ENCODE measurements at regions not wholly inside any gene's neighbourhood (a gene's known extent, or its start where the extent isn't known, plus 50 kb on each side); places are given as distances from the start of the nearest gene placed in this dataset.

GRCh38 chr3:110932567-110932966, 139.0 kb upstream of the NECTIN3 start:
- no peak for DNase-seq
- Histone ChIP-seq H3K9me3 (ENCODE audit: control insufficient read depth, insufficient read depth, low read length) (no peaks in the 10 kb centered on the region), H3K27me3 (ENCODE audit: control insufficient read depth, insufficient read depth, low read length) (peaks cover 2% of the 10 kb centered on the region), H3K4me1 (ENCODE audit: control insufficient read depth, insufficient read depth, low read length) (no peaks in the 10 kb centered on the region), H3K4me3 (ENCODE audit: low read length) (no peak overlapping the region), H3K27ac (ENCODE audit: low read length) (no peak overlapping the region), H3K36me3 (ENCODE audit: control insufficient read depth, insufficient read depth, low read length) (no peaks in the 10 kb centered on the region)
- Mint-ChIP-seq H3K9me3 (peaks cover 3 to 5% of the 10 kb centered on the region in 2 donors), H3K27ac (no peak overlapping the region), H3K4me1 (no peaks in the 10 kb centered on the region), H3K36me3 (no peaks in the 10 kb centered on the region), H3K27me3 (ENCODE audit: low read depth in 2 of 2) (no peaks in the 10 kb centered on the region), H3K4me3 (no peak overlapping the region)
- no peak for ATAC-seq
- intact Hi-C loops (cut with micrococcal nuclease) = no loop called here
- TF ChIP-seq, protein P1, sequence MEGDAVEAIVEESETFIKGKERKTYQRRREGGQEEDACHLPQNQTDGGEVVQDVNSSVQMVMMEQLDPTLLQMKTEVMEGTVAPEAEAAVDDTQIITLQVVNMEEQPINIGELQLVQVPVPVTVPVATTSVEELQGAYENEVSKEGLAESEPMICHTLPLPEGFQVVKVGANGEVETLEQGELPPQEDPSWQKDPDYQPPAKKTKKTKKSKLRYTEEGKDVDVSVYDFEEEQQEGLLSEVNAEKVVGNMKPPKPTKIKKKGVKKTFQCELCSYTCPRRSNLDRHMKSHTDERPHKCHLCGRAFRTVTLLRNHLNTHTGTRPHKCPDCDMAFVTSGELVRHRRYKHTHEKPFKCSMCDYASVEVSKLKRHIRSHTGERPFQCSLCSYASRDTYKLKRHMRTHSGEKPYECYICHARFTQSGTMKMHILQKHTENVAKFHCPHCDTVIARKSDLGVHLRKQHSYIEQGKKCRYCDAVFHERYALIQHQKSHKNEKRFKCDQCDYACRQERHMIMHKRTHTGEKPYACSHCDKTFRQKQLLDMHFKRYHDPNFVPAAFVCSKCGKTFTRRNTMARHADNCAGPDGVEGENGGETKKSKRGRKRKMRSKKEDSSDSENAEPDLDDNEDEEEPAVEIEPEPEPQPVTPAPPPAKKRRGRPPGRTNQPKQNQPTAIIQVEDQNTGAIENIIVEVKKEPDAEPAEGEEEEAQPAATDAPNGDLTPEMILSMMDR (IDR thresholded peaks at IDR 0.05) = no peak
- 69% methylated on average over 1 of the region's 1 CpG for WGBS (ENCODE audit: insufficient coverage)

- Mint-ChIP-seq H3K27ac (no peak overlapping the region), H3K4me1 (no peaks in the 10 kb centered on the region), H3K9me3 (peaks cover 3 to 5% of the 10 kb centered on the region in 2 donors), H3K36me3 (no peaks in the 10 kb centered on the region), H3K4me3 (no peak overlapping the region), H3K27me3 (ENCODE audit: low read depth in 2 of 2) (no peaks in the 10 kb centered on the region)
- intact Hi-C loops (cut with micrococcal nuclease) = no loop called here
- TF ChIP-seq, protein P1 (IDR thresholded peaks at IDR 0.05) = no peak
- DNase-seq = no peak
- H3K27ac ChIP-seq (ENCODE audit: low read length) = no peak overlapping the region
- H3K36me3 ChIP-seq (ENCODE audit: control insufficient read depth, insufficient read depth, low read length) = no peaks in the 10 kb centered on the region
- no peak overlapping the region for H3K4me3 ChIP-seq (ENCODE audit: low read length)
- no peaks in the 10 kb centered on the region for H3K4me1 ChIP-seq (ENCODE audit: control insufficient read depth, insufficient read depth, low read length)
- 84% methylated on average over 3 of the region's 4 CpGs for WGBS (ENCODE audit: insufficient coverage)
- peaks cover 2% of the 10 kb centered on the region for H3K27me3 ChIP-seq (ENCODE audit: control insufficient read depth, insufficient read depth, low read length)
- H3K9me3 ChIP-seq (ENCODE audit: control insufficient read depth, insufficient read depth, low read length) = no peaks in the 10 kb centered on the region
- no peak for ATAC-seq
Observed at GRCh38 chr3:110933821-110934426, 137.7 kb upstream of the NECTIN3 start.

DNA sequence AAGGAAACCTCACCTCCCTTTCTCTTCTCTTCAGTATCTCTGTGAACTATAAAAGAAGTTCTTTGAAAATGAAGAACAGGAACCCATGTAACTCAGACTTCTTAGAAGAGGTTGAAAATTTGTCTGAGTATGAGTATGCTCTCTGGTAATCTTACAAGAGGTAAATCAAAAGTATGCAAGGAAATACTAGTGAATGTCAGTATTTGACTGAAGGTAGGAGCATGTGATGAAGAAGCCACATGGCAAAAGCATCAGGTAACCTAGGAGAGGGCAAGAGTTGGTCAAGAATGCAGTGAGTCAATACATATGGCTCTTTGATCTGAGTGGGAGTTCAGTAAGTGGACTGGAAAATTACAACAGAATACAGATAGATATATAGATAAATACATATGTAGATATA, 133.0 kb upstream of the NECTIN3 start:
- Mint-ChIP-seq H3K4me1 (no peaks in the 10 kb centered on the region), H3K27ac (no peak overlapping the region), H3K4me3 (no peak overlapping the region), H3K27me3 (ENCODE audit: low read depth in 2 of 2) (no peaks in the 10 kb centered on the region), H3K9me3 (peaks cover 6 to 7% of the 10 kb centered on the region in 2 donors), H3K36me3 (no peaks in the 10 kb centered on the region)
- intact Hi-C loops (cut with micrococcal nuclease) = no loop called here
- TF ChIP-seq, protein P1 (IDR thresholded peaks at IDR 0.05) = no peak
- H3K4me1 ChIP-seq (ENCODE audit: control insufficient read depth, insufficient read depth, low read length) = no peaks in the 10 kb centered on the region
- no peak overlapping the region for H3K27ac ChIP-seq (ENCODE audit: low read length)
- H3K36me3 ChIP-seq (ENCODE audit: control insufficient read depth, insufficient read depth, low read length) = no peaks in the 10 kb centered on the region
- peaks cover 5% of the 10 kb centered on the region for H3K9me3 ChIP-seq (ENCODE audit: control insufficient read depth, insufficient read depth, low read length)
- DNase-seq (no peak), ATAC-seq (no peak)
- no peak overlapping the region for H3K4me3 ChIP-seq (ENCODE audit: low read length)
- H3K27me3 ChIP-seq (ENCODE audit: control insufficient read depth, insufficient read depth, low read length) = no peaks in the 10 kb centered on the region

DNA sequence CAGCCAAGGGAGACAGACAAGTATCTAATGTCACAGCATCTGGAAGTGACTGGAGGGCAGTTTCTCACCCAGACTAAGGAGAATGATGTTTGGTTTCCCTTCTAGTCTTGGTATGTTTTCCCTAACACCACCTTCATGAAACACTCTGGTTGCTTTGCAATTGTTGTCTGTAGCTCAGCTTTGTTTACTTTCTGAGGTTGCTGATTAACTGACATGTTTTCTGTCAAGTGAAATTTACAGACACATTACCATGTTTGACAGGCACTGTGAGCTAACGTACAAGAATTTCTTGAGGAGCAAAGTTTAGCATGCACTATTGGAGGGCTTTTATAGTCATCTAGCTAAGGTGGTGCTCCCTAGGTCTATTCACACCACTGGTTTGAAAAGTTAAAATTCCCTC, 131.6 kb upstream of the NECTIN3 start:
- no peak overlapping the region for H3K27ac ChIP-seq (ENCODE audit: low read length)
- Mint-ChIP-seq H3K4me3 (no peak overlapping the region), H3K4me1 (no peaks in the 10 kb centered on the region), H3K36me3 (no peaks in the 10 kb centered on the region), H3K27me3 (ENCODE audit: low read depth in 2 of 2) (no peaks in the 10 kb centered on the region), H3K27ac (no peak overlapping the region), H3K9me3 (peaks cover 4% of the 10 kb centered on the region in 2 donors)
- peaks cover 17% of the 10 kb centered on the region for H3K9me3 ChIP-seq (ENCODE audit: control insufficient read depth, insufficient read depth, low read length)
- no peaks in the 10 kb centered on the region for H3K27me3 ChIP-seq (ENCODE audit: control insufficient read depth, insufficient read depth, low read length)
- ATAC-seq (no peak), DNase-seq (no peak)
- no peaks in the 10 kb centered on the region for H3K4me1 ChIP-seq (ENCODE audit: control insufficient read depth, insufficient read depth, low read length)
- TF ChIP-seq, protein P1 (IDR thresholded peaks at IDR 0.05) = no peak
- no peaks in the 10 kb centered on the region for H3K36me3 ChIP-seq (ENCODE audit: control insufficient read depth, insufficient read depth, low read length)
- intact Hi-C loops (cut with micrococcal nuclease) = no loop called here
- no peak overlapping the region for H3K4me3 ChIP-seq (ENCODE audit: low read length)
- 30% methylated on average over 1 of the region's 1 CpG for WGBS (ENCODE audit: insufficient coverage)
